H9 (cell line): ENCODE measurements at regions not wholly inside any gene's neighbourhood (a gene's known extent, or its start where the extent isn't known, plus 50 kb on each side); places are given as distances from the start of the nearest gene placed in this dataset.
"Not testable (repeated sequence)": the region's sequence is repeated elsewhere in the genome, so short reads cannot be mapped to it uniquely, and the experiment has no call there.

Source experiments
- DNase-seq: peaks from one replicate; pipeline ENCODE4 v3.0.0-alpha.2; 2017
- H2AFZ ChIP-seq: one replicate; pipeline ENCODE4 v1.6.1; 2013; ENCODE audit warnings: mild to moderate bottlenecking, low read length, control low read depth, moderate library complexity
- H2AK5ac ChIP-seq: 2 replicates; pipeline ENCODE4 v1.6.1; 2013; ENCODE audit warnings: low read length, control low read depth, mixed read lengths; ENCODE audit not compliant: insufficient read length
- H2BK120ac ChIP-seq: one replicate; pipeline ENCODE4 v1.6.1; 2013; ENCODE audit warnings: low read depth, mild to moderate bottlenecking, low read length, control low read depth, inconsistent platforms; ENCODE audit not compliant: poor library complexity, severe bottlenecking
- H2BK12ac ChIP-seq: 2 replicates; pipeline ENCODE4 v1.6.1; 2013; ENCODE audit warnings: low read length, control low read depth, mixed read lengths, low read depth; ENCODE audit not compliant: insufficient read length
- H2BK15ac ChIP-seq: 2 replicates; pipeline ENCODE4 v1.6.1; 2013; ENCODE audit warnings: low read depth, low read length, control low read depth
- H2BK20ac ChIP-seq: one replicate; pipeline ENCODE4 v1.6.1; 2013; ENCODE audit warnings: low read depth, mild to moderate bottlenecking, low read length, control low read depth, inconsistent platforms; ENCODE audit not compliant: poor library complexity, severe bottlenecking
- H2BK5ac ChIP-seq: 2 replicates; pipeline ENCODE4 v1.6.1; 2013; ENCODE audit warnings: low read length, control low read depth, mixed read lengths; ENCODE audit not compliant: insufficient read length
- H3K14ac ChIP-seq: 2 replicates; pipeline ENCODE4 v1.6.1; 2013; ENCODE audit warnings: low read length, control low read depth; ENCODE audit not compliant: insufficient read depth
- H3K18ac ChIP-seq: 2 replicates; pipeline ENCODE4 v1.6.1; 2013; ENCODE audit warnings: low read depth, mild to moderate bottlenecking, mixed read lengths, low read length, control low read depth; ENCODE audit not compliant: insufficient read length
- H3K23ac ChIP-seq: 2 replicates; pipeline ENCODE4 v1.6.1; 2013; ENCODE audit warnings: low read length, control low read depth, mixed read lengths, low read depth; ENCODE audit not compliant: insufficient read length
- H3K23me2 ChIP-seq: 2 replicates; pipeline ENCODE4 v1.6.1; 2013; ENCODE audit warnings: low read depth, mild to moderate bottlenecking, mixed read lengths, low read length, control low read depth; ENCODE audit not compliant: insufficient read length, poor library complexity, severe bottlenecking
- H3K27ac ChIP-seq: 2 replicates; pipeline ENCODE4 v1.5.1; 2013; ENCODE audit warnings: low read length, control low read depth, mixed read lengths, low read depth; ENCODE audit not compliant: insufficient read length
- H3K27me3 ChIP-seq: 2 replicates; pipeline ENCODE4 v1.6.1; 2013; ENCODE audit warnings: low read length, control low read depth, inconsistent platforms; ENCODE audit not compliant: insufficient read depth
- H3K4ac ChIP-seq: 2 replicates; pipeline ENCODE4 v1.6.1; 2013; ENCODE audit warnings: low read depth, mild to moderate bottlenecking, control low read depth, inconsistent platforms, low read length, moderate library complexity
- H3K4me1 ChIP-seq: 2 replicates; pipeline ENCODE4 v1.6.1; 2013; ENCODE audit warnings: low read length, control low read depth, inconsistent platforms; ENCODE audit not compliant: insufficient read depth
- H3K4me2 ChIP-seq: 2 replicates; pipeline ENCODE4 v1.6.1; 2013; ENCODE audit warnings: low read length, control low read depth, mixed read lengths; ENCODE audit not compliant: insufficient read length, insufficient read depth
- H3K56ac ChIP-seq: 2 replicates; pipeline ENCODE4 v1.6.1; 2013; ENCODE audit warnings: low read depth, mild to moderate bottlenecking, mixed read lengths, low read length, control low read depth; ENCODE audit not compliant: insufficient read length
- H3K79me1 ChIP-seq: 2 replicates; pipeline ENCODE4 v1.6.1; 2013; ENCODE audit warnings: low read depth, mild to moderate bottlenecking, moderate library complexity, low read length, control low read depth, inconsistent platforms; ENCODE audit not compliant: insufficient read depth, poor library complexity, severe bottlenecking
- H3K79me2 ChIP-seq: 2 replicates; pipeline ENCODE4 v1.6.1; 2013; ENCODE audit warnings: low read length, control low read depth, inconsistent platforms; ENCODE audit not compliant: insufficient read depth
- H3K9ac ChIP-seq: 2 replicates; pipeline ENCODE4 v1.6.1; 2013; ENCODE audit warnings: low read length, control low read depth, mixed read lengths; ENCODE audit not compliant: insufficient read length; ENCODE audit errors: extremely low read depth
- H3K9me3 ChIP-seq: one replicate; pipeline ENCODE4 v1.6.1; 2013; ENCODE audit warnings: low read depth, low read length, inconsistent platforms; ENCODE audit not compliant: control insufficient read depth
- H3T11ph ChIP-seq: one replicate; pipeline ENCODE4 v1.6.1; 2013; ENCODE audit warnings: mild to moderate bottlenecking, low read length, control low read depth, inconsistent platforms
- H4K20me1 ChIP-seq: one replicate; pipeline ENCODE4 v1.6.1; 2013; ENCODE audit not compliant: control insufficient read depth, insufficient read length, insufficient read depth
- H4K5ac ChIP-seq: 2 replicates; pipeline ENCODE4 v1.6.1; 2013; ENCODE audit warnings: low read depth, mild to moderate bottlenecking, mixed read lengths, low read length, control low read depth; ENCODE audit not compliant: insufficient read length
- H4K8ac ChIP-seq: replicated peaks from 2 replicates; pipeline ENCODE4 v1.6.1; 2013; ENCODE audit warnings: low read length, control low read depth, mixed read lengths, low read depth; ENCODE audit not compliant: insufficient read length
- H4K91ac ChIP-seq: 2 replicates; pipeline ENCODE4 v1.6.1; 2013; ENCODE audit warnings: low read depth, mild to moderate bottlenecking, moderate library complexity, mixed read lengths, low read length, control low read depth; ENCODE audit not compliant: insufficient read length
- H3K27ac Mint-ChIP-seq, 3 experiments: 2 replicates in 2 of 3; 3 replicates in 1 of 3; pipeline ENCODE4 v1.8.0; 2020 to 2021; ENCODE audit warnings: mixed read lengths in 3 of 3, mild to moderate bottlenecking in 1 of 3, moderate library complexity in 1 of 3
- H3K27me3 Mint-ChIP-seq: 2 replicates; pipeline ENCODE4 v1.8.0; 2021; ENCODE audit warnings: low read depth, mild to moderate bottlenecking, moderate library complexity, mixed read lengths
- H3K36me3 Mint-ChIP-seq, 3 experiments: 2 replicates in 2 of 3; 3 replicates in 1 of 3; pipeline ENCODE4 v1.8.0; 2020 to 2021; ENCODE audit warnings: low read depth in 3 of 3, mixed read lengths in 3 of 3; ENCODE audit not compliant: insufficient read depth in 1 of 3
- H3K4me1 Mint-ChIP-seq, 2 experiments: 2 replicates each; pipeline ENCODE4 v1.8.0; 2020; ENCODE audit warnings: mixed read lengths in 2 of 2
- H3K4me3 Mint-ChIP-seq, 2 experiments: 2 replicates in 1 of 2; 3 replicates in 1 of 2; pipeline ENCODE4 v1.8.0; 2020 to 2021; ENCODE audit warnings: mild to moderate bottlenecking in 2 of 2, mixed read lengths in 2 of 2, moderate library complexity in 1 of 2
- H3K9me3 Mint-ChIP-seq, 2 experiments: 2 replicates in 1 of 2; 3 replicates in 1 of 2; pipeline ENCODE4 v1.8.0; 2020; ENCODE audit warnings: mild to moderate bottlenecking in 2 of 2, mixed read lengths in 2 of 2, moderate library complexity in 1 of 2
- WGBS: extraction: QIAGEN DNeasy Blood & Tissue Kit; methylation state at CpG from one replicate; pipeline ENCODE4 v1.1.7; 2013; ENCODE audit warnings: missing lambda C conversion rate, low lambda C conversion rate, mixed read lengths; ENCODE audit not compliant: insufficient read length; ENCODE audit errors: extremely low coverage; 5-methylcytosine and 5-hydroxymethylcytosine counted together

GRCh38 chr14:105692110-105692685, 165.8 kb downstream of the TMEM121 start:
- H3K4ac ChIP-seq, H2BK15ac ChIP-seq, H3K27ac Mint-ChIP-seq, H3K27ac ChIP-seq, H2BK5ac ChIP-seq, H2BK20ac ChIP-seq, H2BK12ac ChIP-seq, H3K4me2 ChIP-seq, H2BK120ac ChIP-seq, H3K23me2 ChIP-seq, H2AK5ac ChIP-seq, H3K27me3 Mint-ChIP-seq, H3K14ac ChIP-seq, H3K56ac ChIP-seq, H3K27me3 ChIP-seq, H3K79me1 ChIP-seq, H4K91ac ChIP-seq, H3K4me1 ChIP-seq, H3K18ac ChIP-seq, H4K20me1 ChIP-seq, H3K4me1 Mint-ChIP-seq, DNase-seq, H3T11ph ChIP-seq, H3K9ac ChIP-seq, H4K8ac ChIP-seq, H3K23ac ChIP-seq, H3K4me3 Mint-ChIP-seq, H3K79me2 ChIP-seq, H2AFZ ChIP-seq, H4K5ac ChIP-seq: not testable (repeated sequence)
- no CpG with 5 or more reads among the region's 19 CpGs for WGBS
- peaks cover 30 to 41% (median 38%) of the 10 kb centered on the region in 3 experiments for H3K36me3 Mint-ChIP-seq
- peaks cover 58 to 61% of the 10 kb centered on the region in 2 experiments for H3K9me3 Mint-ChIP-seq
- peaks cover 58% of the 10 kb centered on the region for H3K9me3 ChIP-seq
